ENCODE measurements at regions not wholly inside any gene's neighbourhood (a gene's known extent, or its start where the extent isn't known, plus 50 kb on each side); places are given as distances from the start of the nearest gene placed in this dataset.

- no peak for TF ChIP-seq CTCF (IDR thresholded peaks at IDR 0.05)
- no peak for TF ChIP-seq EP300 (IDR thresholded peaks at IDR 0.05)
- TF ChIP-seq POLR2A (IDR thresholded peaks at IDR 0.05), result no peak
Observed at GRCh38 chr2:236715077-236715476, 145.5 kb downstream of the ACKR3 start.

Measured in ovary (tissue), 3 donors.